Fibroblast of lung (primary cell): ENCODE measurements at regions not wholly inside any gene's neighbourhood (a gene's known extent, or its start where the extent isn't known, plus 50 kb on each side); places are given as distances from the start of the nearest gene placed in this dataset.
A peak's percentile ranks its signal among the peaks of the same experiment; 100 is the strongest.

ENCODE experiments used
- DNase-seq, 2 donors: peaks; one replicate each; pipeline versions ENCODE4 v3.0.0 to v3.0.0-alpha.2; 2010; ENCODE audit warnings: low read depth in 2 of 2
- H2AFZ ChIP-seq: 2 replicates; pipeline ENCODE4 v1.5.1; 2012; ENCODE audit warnings: low read length, control low read depth, inconsistent platforms
- H3K27ac ChIP-seq: 2 replicates; pipeline ENCODE4 v1.5.1; 2011; ENCODE audit warnings: low read length, control low read depth; ENCODE audit not compliant: insufficient read depth
- H3K27me3 ChIP-seq: 2 replicates; pipeline ENCODE4 v1.5.1; 2011; ENCODE audit warnings: mild to moderate bottlenecking, low read length; ENCODE audit not compliant: control insufficient read depth, insufficient read depth
- H3K36me3 ChIP-seq: 2 replicates; pipeline ENCODE4 v1.5.1; 2011; ENCODE audit warnings: low read length; ENCODE audit not compliant: control insufficient read depth, insufficient read depth
- H3K4me1 ChIP-seq: 2 replicates; pipeline ENCODE4 v1.5.1; 2011; ENCODE audit warnings: low read length; ENCODE audit not compliant: control insufficient read depth, insufficient read depth; ENCODE audit errors: extremely low read depth
- H3K4me2 ChIP-seq: 2 replicates; pipeline ENCODE4 v1.5.1; 2011; ENCODE audit warnings: low read length, control low read depth; ENCODE audit not compliant: insufficient read depth; ENCODE audit errors: extremely low read depth
- H3K4me3 ChIP-seq, 4 experiments: fragments of 200-600 bp in 1 of 4; sonication (generic) in 1 of 4; replicated peaks in 1 of 4; 2 replicates each; pipeline ENCODE4 v1.5.1; 2011 to 2016; ENCODE audit warnings: low read length in 4 of 4, low read depth in 3 of 4, mild to moderate bottlenecking in 3 of 4, control low read depth in 2 of 4, inconsistent platforms in 1 of 4, mixed read lengths in 1 of 4; ENCODE audit not compliant: insufficient read depth in 1 of 4; ENCODE audit errors: control extremely low read depth in 1 of 4
- H3K79me2 ChIP-seq: 2 replicates; pipeline ENCODE4 v1.5.1; 2012; ENCODE audit warnings: mild to moderate bottlenecking, low read length, inconsistent platforms; ENCODE audit not compliant: control insufficient read depth, insufficient read depth
- H3K9ac ChIP-seq: 2 replicates; pipeline ENCODE4 v1.5.1; 2011; ENCODE audit warnings: mild to moderate bottlenecking, low read length, control low read depth; ENCODE audit not compliant: insufficient read depth
- H3K9me3 ChIP-seq: 2 replicates; pipeline ENCODE4 v1.5.1; 2012; ENCODE audit warnings: low read depth, low read length; ENCODE audit not compliant: control insufficient read depth, insufficient read depth
- H4K20me1 ChIP-seq: 2 replicates; pipeline ENCODE4 v1.5.1; 2011; ENCODE audit warnings: low read length; ENCODE audit not compliant: control insufficient read depth, insufficient read depth; ENCODE audit errors: extremely low read depth
- EZH2 ChIP-seq: IDR thresholded peaks from 2 replicates; pipeline ENCODE4 v1.5.1; 2012; ENCODE audit warnings: low read length, control low read depth, mild to moderate bottlenecking; ENCODE audit errors: missing control alignments
- TF ChIP-seq, protein P1 (sequence below), 2 donors: IDR thresholded peaks in 1 of 2; conservative IDR thresholded peaks in 1 of 2; 1 replicate in 1 of 2; 2 replicates in 1 of 2; pipeline ENCODE4 v1.5.1; 2011 to 2012; ENCODE audit warnings: low read length in 2 of 2, control low read depth in 1 of 2, inconsistent platforms in 1 of 2, low read depth in 1 of 2, mild to moderate bottlenecking in 1 of 2

DNA sequence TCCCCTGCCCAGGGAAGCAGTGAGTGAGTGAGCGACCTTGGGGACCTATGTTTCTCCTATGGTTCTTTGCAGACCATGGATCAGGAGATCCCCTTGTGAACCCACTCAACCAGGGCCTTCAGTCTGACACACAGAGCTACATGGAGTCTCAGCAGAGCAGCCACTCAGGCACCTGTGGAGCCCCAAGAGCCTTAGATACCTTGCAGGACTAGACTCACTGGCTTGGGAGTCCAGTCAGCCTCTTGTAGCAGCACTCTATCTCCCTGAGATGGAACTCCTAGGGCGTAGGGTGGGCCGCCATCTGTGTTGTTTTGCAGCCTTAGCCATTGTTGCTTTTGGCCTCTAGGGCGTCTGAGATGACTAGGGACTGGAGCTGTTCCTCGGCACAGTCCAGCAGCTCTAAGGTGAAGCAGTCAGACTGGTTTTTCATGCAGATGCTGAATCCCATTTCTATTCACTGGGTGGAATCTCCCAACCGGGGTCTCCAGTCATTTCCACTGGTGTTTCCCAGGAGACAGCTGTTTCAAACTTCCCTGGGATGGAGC is 284.6 kb upstream of the RPS23 start:
- H3K27ac ChIP-seq: no peak overlapping the region

DNA sequence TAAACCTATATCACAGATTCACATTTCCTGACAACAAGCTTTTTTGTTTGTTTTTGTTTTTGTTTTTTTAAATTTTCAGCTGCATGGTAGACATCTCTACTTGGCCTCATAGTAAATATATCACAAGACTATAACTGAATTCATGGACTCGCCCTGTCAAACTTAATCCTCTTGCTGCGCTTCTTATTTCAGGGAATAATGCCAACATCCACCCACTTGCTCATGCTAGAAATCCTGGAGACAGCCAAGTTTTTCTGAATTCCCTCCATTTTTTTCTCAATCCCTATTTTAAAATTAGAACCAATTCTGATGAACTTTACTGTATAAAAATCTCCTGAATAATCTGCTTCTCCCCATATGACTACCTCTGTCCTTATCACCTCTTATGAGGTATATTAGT is 283.6 kb upstream of the RPS23 start:
- H3K9me3 ChIP-seq: no peaks in the 10 kb centered on the region
- H2AFZ ChIP-seq: no peak overlapping the region
- no peaks in the 10 kb centered on the region for H4K20me1 ChIP-seq
- H3K9ac ChIP-seq: no peak overlapping the region
- no peaks in the 10 kb centered on the region for H3K27me3 ChIP-seq
- peak; percentile 25 to 52 for DNase-seq
- no peak overlapping the region for H3K27ac ChIP-seq
- no peaks in the 10 kb centered on the region for H3K79me2 ChIP-seq
- no peak overlapping the region for H3K4me3 ChIP-seq
- no peaks in the 10 kb centered on the region for H3K36me3 ChIP-seq
- no peaks in the 10 kb centered on the region for H3K4me1 ChIP-seq
- TF ChIP-seq EZH2: no peak
- TF ChIP-seq, protein P1, sequence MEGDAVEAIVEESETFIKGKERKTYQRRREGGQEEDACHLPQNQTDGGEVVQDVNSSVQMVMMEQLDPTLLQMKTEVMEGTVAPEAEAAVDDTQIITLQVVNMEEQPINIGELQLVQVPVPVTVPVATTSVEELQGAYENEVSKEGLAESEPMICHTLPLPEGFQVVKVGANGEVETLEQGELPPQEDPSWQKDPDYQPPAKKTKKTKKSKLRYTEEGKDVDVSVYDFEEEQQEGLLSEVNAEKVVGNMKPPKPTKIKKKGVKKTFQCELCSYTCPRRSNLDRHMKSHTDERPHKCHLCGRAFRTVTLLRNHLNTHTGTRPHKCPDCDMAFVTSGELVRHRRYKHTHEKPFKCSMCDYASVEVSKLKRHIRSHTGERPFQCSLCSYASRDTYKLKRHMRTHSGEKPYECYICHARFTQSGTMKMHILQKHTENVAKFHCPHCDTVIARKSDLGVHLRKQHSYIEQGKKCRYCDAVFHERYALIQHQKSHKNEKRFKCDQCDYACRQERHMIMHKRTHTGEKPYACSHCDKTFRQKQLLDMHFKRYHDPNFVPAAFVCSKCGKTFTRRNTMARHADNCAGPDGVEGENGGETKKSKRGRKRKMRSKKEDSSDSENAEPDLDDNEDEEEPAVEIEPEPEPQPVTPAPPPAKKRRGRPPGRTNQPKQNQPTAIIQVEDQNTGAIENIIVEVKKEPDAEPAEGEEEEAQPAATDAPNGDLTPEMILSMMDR (conservative IDR thresholded peaks at IDR 0.05 in 1 of 2, IDR thresholded peaks at IDR 0.05 in 1 of 2; ENCODE audit: low read depth in 1 of 2, low read length in 2 of 2): no peak
- no peak overlapping the region for H3K4me2 ChIP-seq

More for the DNA sequence above, 284.6 kb upstream of the RPS23 start:
- Histone ChIP-seq H3K4me2 (no peak overlapping the region), H3K27me3 (no peaks in the 10 kb centered on the region), H3K36me3 (no peaks in the 10 kb centered on the region), H3K9me3 (no peaks in the 10 kb centered on the region), H3K9ac (no peak overlapping the region), H4K20me1 (no peaks in the 10 kb centered on the region), H3K79me2 (no peaks in the 10 kb centered on the region), H3K4me3 (no peak overlapping the region), H3K4me1 (no peaks in the 10 kb centered on the region), H2AFZ (no peak overlapping the region)
- TF ChIP-seq, protein P1 (conservative IDR thresholded peaks at IDR 0.05 in 1 of 2, IDR thresholded peaks at IDR 0.05 in 1 of 2; ENCODE audit: low read depth in 1 of 2, low read length in 2 of 2): no peak
- TF ChIP-seq EZH2: no peak
- no peak for DNase-seq

DNA sequence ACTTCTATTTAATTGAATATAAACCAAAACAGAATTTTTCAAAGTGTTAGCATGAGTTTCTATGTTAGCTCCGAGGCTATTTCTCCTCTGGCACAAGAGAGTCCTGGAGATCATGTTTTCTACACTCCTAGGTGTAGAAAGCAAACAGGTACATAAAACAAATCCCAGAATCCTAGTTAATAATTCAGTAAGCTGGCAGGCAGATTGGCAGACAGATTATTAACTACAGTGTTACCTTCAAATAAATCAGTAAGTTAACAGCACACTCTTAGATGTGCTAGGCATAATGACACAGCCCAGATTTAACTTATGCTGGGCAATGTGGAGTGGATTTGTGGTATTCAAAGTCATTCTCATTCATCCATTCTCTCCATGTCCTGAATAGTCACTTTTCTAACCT is 282.8 kb upstream of the RPS23 start:
- TF ChIP-seq, protein P1 (conservative IDR thresholded peaks at IDR 0.05 in 1 of 2, IDR thresholded peaks at IDR 0.05 in 1 of 2; ENCODE audit: low read depth in 1 of 2, low read length in 2 of 2): no peak
- no peak for TF ChIP-seq EZH2
- Histone ChIP-seq H3K79me2 (no peaks in the 10 kb centered on the region), H3K4me1 (no peaks in the 10 kb centered on the region), H3K9ac (no peak overlapping the region), H3K4me3 (no peak overlapping the region), H3K27ac (no peak overlapping the region), H3K4me2 (no peak overlapping the region), H3K27me3 (no peaks in the 10 kb centered on the region), H4K20me1 (no peaks in the 10 kb centered on the region), H3K36me3 (no peaks in the 10 kb centered on the region), H2AFZ (no peak overlapping the region), H3K9me3 (no peaks in the 10 kb centered on the region)
- DNase-seq: no peak
